ENCODE measurements at regions not wholly inside any gene's neighbourhood (a gene's known extent, or its start where the extent isn't known, plus 50 kb on each side); places are given as distances from the start of the nearest gene placed in this dataset.

DNA sequence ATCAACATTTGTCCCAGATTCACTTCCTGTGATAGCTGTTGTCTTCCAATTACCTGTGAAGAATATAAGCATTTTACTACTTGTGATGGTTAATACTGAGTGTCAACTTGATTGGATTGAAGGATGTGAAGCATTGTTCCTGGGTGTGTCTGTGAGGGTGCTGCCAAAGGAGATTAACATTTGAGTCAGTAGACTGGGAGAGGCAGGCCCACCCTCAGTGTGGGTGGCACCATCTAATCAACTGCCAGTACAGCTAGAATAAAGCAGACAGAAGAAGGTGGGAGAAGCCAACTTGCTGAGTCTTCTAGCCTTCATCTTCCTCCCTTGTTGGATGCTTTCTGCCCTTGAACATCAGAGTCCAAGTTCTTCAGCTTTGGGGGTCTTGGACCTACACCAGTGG lies 660.4 kb upstream of the GOT2 start:
- Histone ChIP-seq H3K27me3 (no peaks in the 10 kb centered on the region), H3K4me1 (no peaks in the 10 kb centered on the region), H3K9me3 (no peaks in the 10 kb centered on the region), H3K27ac (no peak overlapping the region), H3K36me3 (no peaks in the 10 kb centered on the region), H3K4me3 (replicated peaks in 1 of 3) (no peak overlapping the region)
- DNase-seq: no peak
- intact Hi-C loops (cut with DNase I): no loop called here
- TF ChIP-seq POLR2A (IDR thresholded peaks at IDR 0.05): no peak
- TF ChIP-seq, protein P1, sequence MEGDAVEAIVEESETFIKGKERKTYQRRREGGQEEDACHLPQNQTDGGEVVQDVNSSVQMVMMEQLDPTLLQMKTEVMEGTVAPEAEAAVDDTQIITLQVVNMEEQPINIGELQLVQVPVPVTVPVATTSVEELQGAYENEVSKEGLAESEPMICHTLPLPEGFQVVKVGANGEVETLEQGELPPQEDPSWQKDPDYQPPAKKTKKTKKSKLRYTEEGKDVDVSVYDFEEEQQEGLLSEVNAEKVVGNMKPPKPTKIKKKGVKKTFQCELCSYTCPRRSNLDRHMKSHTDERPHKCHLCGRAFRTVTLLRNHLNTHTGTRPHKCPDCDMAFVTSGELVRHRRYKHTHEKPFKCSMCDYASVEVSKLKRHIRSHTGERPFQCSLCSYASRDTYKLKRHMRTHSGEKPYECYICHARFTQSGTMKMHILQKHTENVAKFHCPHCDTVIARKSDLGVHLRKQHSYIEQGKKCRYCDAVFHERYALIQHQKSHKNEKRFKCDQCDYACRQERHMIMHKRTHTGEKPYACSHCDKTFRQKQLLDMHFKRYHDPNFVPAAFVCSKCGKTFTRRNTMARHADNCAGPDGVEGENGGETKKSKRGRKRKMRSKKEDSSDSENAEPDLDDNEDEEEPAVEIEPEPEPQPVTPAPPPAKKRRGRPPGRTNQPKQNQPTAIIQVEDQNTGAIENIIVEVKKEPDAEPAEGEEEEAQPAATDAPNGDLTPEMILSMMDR (IDR thresholded peaks at IDR 0.05): no peak

DNA sequence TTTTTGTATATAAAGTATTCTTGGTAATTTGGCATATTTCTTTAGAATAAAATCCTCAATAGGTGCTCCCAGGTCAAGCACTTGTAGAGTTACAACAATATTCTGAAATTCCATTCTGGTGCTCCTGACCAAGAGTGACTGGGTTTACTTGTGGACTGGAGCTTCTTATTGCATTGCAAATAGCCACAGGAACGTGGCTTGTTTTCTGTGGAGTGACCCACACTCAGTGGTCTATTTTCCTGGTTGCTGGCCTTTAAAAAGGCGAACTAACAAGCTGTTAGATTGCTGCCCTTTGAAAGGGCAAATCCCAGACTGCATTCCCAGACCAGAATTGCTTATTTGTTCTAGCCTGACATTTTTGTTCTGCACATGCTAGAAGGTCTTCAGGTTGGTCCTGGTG lies 658.8 kb upstream of the GOT2 start:
- WGBS, 2 donors: 51 to 69% methylated on average over 2 of the region's 2 CpGs
- DNase-seq: no peak
- no peaks in the 10 kb centered on the region for H3K27me3 ChIP-seq
- H3K27ac ChIP-seq: no peak overlapping the region
- no peak for TF ChIP-seq POLR2A (IDR thresholded peaks at IDR 0.05)
- TF ChIP-seq, protein P1 (IDR thresholded peaks at IDR 0.05): no peak
- H3K4me1 ChIP-seq: no peaks in the 10 kb centered on the region
- no peaks in the 10 kb centered on the region for H3K36me3 ChIP-seq
- no peak overlapping the region for H3K4me3 ChIP-seq (replicated peaks in 1 of 3)
- H3K9me3 ChIP-seq: no peaks in the 10 kb centered on the region
- intact Hi-C loops (cut with DNase I): no loop called here

DNA sequence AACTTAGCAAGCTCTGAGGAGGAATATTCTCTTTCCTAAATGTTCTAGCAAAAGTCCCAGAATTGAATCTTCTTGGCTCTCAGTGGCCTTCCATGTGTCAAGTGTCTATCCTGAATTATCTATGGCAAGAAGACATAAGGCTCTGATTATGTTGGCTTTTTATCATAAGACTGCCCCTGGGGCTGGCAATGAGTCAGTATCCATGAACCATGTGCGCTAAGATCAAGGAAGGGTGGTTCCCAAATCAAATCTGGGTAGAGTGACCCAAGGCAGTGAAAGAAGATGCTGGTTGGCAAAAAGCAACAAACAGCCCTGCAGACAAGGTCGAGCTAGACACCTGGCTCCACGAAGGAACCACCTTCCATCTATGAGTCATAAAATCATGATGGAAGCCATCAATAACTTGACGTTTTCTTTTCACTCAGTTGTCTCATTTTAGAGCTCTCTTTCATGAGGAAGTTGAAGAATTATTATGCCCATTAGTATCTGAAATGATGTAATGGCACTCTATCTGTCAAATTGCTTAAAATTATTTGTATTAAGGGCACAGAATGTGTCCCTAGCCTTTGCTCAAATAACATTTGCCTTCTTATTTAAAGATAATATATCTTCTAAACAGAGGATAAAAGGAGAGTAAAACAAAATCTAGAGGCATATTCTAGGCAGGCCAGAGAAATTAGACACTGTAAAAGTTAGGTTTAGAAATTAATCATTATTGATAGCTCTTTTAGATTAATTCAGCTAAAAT lies 657.7 kb upstream of the GOT2 start:
- intact Hi-C loops (cut with DNase I): no loop called here
- 83 to 85% methylated on average over 4 of the region's 4 CpGs for WGBS, 2 donors
- no peak for DNase-seq

DNA sequence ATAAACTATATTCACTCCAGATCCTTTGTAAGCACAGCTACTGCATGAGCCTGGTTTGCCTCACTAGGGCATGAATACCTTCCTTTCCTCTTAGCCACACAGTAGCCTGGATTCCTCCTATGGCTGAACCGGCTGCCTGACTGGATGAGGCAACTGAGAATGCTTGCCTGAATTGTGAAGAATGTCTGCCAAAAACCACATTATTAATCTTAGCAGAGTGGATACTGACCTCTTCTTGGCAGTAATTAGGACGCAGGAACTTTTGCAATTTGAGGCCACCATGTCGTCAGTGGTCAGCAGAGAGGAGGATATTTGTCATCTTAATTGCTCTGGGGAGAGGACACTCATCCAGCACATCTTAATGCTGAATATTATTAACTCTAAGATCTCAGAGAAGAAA lies 651.8 kb upstream of the GOT2 start:
- no peak overlapping the region for H3K27ac ChIP-seq
- 49 to 71% methylated on average over 3 of the region's 3 CpGs for WGBS, 2 donors
- intact Hi-C loops (cut with DNase I): no loop called here
- no peaks in the 10 kb centered on the region for H3K27me3 ChIP-seq
- no peaks in the 10 kb centered on the region for H3K4me1 ChIP-seq
- TF ChIP-seq POLR2A (IDR thresholded peaks at IDR 0.05): no peak
- TF ChIP-seq, protein P1 (IDR thresholded peaks at IDR 0.05): no peak
- no peaks in the 10 kb centered on the region for H3K9me3 ChIP-seq
- no peak for DNase-seq
- no peak overlapping the region for H3K4me3 ChIP-seq (replicated peaks in 1 of 3)
- H3K36me3 ChIP-seq: no peaks in the 10 kb centered on the region

More for the DNA sequence above, 657.7 kb upstream of the GOT2 start:
- Histone ChIP-seq H3K9me3 (no peaks in the 10 kb centered on the region), H3K36me3 (no peaks in the 10 kb centered on the region), H3K4me3 (replicated peaks in 1 of 3) (no peak overlapping the region), H3K27me3 (no peaks in the 10 kb centered on the region), H3K27ac (no peak overlapping the region), H3K4me1 (no peaks in the 10 kb centered on the region)
- no peak for TF ChIP-seq POLR2A (IDR thresholded peaks at IDR 0.05)
- TF ChIP-seq, protein P1 (IDR thresholded peaks at IDR 0.05): no peak

DNA sequence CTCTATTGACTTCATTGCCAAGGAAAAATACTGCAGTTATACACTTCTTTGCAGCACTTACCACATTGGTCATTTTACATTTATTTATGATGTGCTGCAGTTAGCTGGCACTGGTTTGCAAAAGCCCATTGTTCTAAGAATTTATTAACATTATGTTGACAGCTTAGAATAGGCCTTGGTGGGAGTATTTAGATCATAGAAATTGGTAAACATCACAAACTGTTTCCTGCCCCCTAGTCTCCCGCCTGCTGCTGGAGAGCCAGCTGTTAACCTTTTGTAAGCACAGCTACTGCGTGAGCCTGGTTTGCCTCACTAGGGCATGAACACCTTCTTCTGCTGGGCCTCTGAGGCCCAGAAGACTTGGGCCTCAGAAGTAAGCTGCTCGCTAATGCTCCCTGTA lies 651.4 kb upstream of the GOT2 start:
- Histone ChIP-seq H3K4me1 (no peaks in the 10 kb centered on the region), H3K4me3 (replicated peaks in 1 of 3) (no peak overlapping the region), H3K36me3 (no peaks in the 10 kb centered on the region), H3K27ac (no peak overlapping the region), H3K27me3 (no peaks in the 10 kb centered on the region), H3K9me3 (no peaks in the 10 kb centered on the region)
- no peak for DNase-seq
- 71 to 82% methylated on average over 3 of the region's 3 CpGs for WGBS, 2 donors
- intact Hi-C loops (cut with DNase I): no loop called here
- TF ChIP-seq, protein P1 (IDR thresholded peaks at IDR 0.05): no peak
- no peak for TF ChIP-seq POLR2A (IDR thresholded peaks at IDR 0.05)
